NCI-H510A (cell line): ENCODE measurements at regions not wholly inside any gene's neighbourhood (a gene's known extent, or its start where the extent isn't known, plus 50 kb on each side); places are given as distances from the start of the nearest gene placed in this dataset.
"Not testable (repeated sequence)": the region's sequence is repeated elsewhere in the genome, so short reads cannot be mapped to it uniquely, and the experiment has no call there.

Experiments
- DNase-seq: peaks from one replicate; lab custom pipeline; 2025; lab: John Stamatoyannopoulos, UW

GRCh38 chr1:192418552-192419285, 101.9 kb downstream of the RGS21 start:
- DNase-seq = no peak

- no peak for DNase-seq
Observed at GRCh38 chr1:192430644-192431043, 113.9 kb downstream of the RGS21 start.

DNA sequence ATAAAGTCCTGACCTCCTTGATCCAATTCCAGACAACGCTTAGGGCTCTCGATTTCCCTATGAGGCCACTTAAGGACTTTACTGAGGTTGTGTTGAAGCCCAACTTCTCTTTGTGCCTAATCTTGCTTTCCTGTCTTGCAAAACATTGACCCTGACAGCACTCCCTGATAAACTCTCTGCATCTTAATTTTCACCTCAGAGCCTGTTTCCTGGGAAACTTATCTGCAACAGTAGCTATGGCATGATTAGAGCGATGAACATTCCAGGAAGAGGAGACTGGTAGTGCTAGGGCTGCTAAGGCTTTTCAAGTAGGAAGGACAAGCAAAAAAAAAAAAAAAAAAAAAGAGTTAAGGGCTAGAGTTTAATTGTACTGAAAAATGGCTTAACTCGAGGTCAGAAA, 118.9 kb downstream of the RGS21 start:
- DNase-seq = no peak

DNA sequence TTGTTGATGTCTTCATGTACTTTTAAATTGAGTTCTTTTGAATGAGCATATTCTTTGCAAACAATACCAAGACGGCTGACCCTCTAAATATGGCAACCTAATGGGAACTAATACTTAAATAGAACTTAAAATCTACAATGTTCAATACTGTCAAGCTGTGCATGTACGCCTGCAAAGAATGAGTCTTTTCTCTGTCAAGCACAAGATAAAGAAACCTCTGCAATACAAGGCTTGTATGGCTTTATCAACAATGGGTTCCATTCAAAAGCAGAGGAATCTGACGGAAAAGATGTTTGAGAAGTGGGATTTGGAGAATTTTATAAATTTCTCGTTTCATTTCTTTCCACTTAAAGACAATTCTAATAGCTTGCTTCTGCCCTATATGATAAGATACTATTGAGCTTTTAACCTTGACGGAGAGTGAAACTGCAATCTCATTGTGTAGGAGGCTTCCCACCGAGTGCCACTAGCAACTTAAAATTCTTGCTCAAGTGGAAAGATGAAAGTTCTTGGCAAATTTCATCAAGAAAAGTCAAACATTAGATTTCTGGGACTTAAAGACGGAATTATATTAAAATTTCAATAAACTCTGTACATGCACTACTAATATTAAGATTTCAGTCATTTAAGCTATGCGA, 119.8 kb downstream of the RGS21 start:
- DNase-seq = no peak

GRCh38 chr1:192438737-192439136, 121.9 kb downstream of the RGS21 start:
- no peak for DNase-seq

GRCh38 chr1:192439373-192440025, 122.7 kb downstream of the RGS21 start:
- DNase-seq = no peak

DNA sequence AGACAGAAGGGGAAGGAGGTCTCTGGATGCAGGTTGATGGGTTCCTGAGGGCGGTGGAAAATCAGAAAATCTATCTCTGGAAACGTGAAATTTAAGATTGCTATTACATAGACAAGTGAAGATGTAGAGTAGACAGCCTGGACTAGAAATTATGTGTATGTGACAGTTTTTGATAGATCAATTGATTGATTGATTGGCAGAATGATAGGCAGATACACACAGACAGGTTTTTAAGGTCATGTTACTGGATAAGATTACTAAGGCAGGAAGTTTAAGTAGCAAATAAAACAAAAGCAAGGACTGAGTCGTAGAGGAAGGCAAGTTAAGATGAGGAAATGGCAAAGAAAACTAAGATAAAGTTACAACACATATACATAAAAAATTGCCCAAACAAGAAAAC, 124.7 kb downstream of the RGS21 start:
- DNase-seq = no peak

DNA sequence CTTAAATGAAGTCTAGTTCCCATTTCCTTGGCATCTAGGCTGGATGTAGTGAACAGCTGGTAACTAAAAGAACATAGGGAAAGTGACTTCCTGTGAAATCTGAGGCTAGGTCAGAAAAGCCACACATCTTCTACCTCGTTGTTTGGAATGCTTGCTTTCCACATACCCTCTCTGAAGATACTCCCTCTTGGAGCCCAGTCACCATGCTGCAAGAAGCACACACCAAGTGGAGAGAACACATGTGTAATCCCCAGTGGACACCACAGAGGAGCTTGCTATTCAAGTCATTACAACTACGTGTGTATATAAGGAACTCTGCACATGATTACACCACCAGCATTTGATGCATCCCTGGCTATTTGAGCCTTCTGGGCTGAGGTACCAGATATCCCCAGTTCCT, 125.9 kb downstream of the RGS21 start:
- no peak for DNase-seq

GRCh38 chr1:192443616-192444015, 126.8 kb downstream of the RGS21 start:
- no peak for DNase-seq

DNA sequence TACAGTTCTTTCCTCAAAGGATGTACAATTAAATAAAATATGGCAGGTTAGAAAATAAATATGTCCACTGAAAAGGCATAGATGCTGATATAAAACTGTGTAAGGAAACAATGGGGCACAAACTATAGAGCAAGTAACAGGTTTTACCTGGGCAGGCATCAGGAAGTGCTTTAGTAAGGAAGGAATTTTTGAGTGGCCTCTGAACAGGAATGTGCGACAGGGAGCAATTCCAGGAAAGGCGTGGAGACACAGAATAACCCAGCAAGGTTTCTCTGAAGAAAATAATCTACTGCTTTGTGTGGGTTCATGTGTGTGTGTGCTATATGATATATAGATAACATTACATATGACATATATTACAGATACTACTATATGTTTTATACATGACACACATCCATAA, 128.4 kb downstream of the RGS21 start:
- no peak for DNase-seq

DNA sequence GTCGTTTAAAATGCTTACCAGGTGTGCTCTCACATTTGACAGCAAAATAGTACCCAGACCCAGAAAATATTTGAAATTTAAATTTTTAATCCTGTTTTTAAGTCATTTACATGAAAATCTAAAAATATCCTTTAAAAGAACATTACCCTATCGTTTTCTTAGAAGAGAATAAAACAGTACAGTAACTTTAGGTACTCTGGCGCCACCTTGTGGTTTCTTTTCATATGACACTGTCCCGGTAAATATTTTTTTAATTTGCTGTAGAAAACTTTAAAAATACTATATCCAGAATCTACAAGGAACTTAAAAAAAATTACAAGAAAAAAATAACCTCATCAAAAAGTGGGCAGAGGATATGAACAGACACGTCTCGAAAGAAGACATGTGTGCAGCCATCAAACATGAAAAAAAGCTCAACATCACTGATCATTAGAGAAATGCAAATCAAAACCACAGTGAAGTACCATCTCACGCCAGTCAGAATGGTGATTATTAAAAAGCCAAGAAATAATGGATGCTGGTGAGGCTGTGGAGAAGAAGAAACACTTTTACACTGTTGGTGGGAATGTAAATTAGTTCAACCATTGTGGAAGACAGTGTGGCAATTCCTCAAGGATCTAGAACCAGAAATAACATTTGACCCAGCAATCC, 129.2 kb downstream of the RGS21 start:
- no peak for DNase-seq

DNA sequence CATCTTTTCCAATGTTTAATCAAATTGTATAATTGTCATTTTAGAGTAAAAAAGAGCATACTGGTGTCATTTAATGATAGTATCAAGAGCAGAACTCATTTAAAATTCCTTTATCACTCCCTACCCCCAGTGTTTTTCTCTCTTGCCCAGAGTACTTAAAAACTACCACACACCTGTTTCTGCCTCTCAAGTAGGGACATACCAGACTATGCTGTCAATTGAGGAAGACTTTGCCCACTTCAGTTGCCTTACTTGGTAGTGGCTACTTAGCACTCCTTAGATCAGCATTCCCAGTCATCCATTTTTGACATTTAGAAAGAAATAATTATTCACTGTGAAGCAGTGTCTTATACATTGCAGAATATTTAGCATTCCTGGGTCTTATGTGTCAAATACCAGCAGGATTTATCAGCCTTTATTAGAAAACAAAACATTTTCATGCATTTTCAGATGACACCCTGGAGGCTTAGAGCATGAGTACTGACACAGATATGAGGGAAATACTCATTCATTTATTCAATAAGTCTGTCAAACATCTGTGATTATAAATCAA, 127.5 kb upstream of the RGS1 start:
- no peak for DNase-seq

DNA sequence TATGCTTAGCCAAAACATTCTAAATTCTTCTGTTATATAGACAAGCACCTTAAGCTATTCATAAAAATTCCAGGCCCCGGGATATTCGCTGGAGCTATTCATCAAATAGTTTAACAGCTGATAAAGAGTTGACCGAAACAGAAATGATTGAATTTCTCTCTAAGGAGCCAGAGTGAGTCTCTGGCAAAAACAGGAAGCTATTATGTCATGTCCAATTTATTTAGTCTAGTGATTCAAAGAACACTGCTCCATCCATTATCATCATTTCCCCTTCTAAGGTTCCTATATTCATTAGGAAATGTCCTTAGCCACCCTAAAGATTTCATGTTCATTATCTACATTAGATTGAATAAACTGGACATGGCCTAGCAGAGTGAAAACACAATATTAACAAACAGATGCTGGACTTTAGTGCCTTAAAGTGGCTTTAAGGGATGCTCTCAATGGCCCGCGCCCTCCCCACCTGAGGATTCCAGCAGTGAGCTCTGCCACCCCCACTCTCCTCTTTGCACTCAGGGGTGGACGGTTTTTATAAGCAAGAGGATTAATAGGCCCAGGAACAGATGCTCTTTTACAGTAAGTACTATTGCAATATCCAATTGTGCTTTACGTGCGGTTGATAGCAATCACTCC, 122.1 kb upstream of the RGS1 start:
- DNase-seq = no peak

- DNase-seq = no peak
Observed at GRCh38 chr1:192459467-192459866, 116.1 kb upstream of the RGS1 start.

DNA sequence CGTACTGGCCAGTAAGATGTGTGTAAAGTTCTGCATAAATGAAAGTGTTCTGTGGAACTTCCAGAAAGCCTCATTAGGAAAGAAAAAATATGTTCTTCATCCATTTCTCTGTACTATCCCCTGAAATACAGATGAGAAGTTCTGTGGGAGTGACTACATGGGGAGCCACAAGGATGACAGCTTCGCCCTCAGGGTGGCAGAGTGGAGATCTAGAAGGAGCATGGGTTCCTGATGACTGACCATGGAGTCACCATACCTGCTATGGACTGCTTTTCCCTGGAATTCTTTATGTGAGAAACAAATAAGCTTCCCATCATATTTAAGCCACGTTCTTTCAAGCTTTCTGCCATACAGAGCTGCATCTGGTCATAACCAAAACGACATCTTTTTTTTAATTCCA, 113.9 kb upstream of the RGS1 start:
- DNase-seq = no peak

GRCh38 chr1:192462616-192463015, 113.0 kb upstream of the RGS1 start:
- no peak for DNase-seq

DNA sequence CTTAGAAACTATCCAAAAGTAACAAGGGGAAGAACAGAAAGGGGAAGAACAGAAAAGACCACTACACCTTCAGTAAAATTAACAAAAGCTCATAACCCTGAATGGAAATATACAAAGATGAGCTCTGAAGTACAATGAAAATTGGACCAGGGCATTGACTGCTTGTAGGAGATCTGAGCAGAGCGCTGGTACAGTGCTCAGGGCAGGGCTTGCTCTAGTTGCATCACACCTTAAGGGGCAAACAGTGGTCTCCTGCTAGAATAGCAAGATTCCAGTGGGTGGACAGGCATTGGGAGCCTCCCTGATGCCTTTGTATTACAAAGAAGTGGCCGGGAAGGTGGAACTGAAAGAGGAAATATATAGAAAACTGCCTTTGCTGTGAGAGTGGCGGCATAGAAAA, 111.9 kb upstream of the RGS1 start:
- DNase-seq = no peak

- DNase-seq = not testable (repeated sequence)
Observed at GRCh38 chr1:192465221-192465620, 110.4 kb upstream of the RGS1 start.

GRCh38 chr1:192474080-192474683, 101.4 kb upstream of the RGS1 start:
- DNase-seq = peak; percentile 11

DNA sequence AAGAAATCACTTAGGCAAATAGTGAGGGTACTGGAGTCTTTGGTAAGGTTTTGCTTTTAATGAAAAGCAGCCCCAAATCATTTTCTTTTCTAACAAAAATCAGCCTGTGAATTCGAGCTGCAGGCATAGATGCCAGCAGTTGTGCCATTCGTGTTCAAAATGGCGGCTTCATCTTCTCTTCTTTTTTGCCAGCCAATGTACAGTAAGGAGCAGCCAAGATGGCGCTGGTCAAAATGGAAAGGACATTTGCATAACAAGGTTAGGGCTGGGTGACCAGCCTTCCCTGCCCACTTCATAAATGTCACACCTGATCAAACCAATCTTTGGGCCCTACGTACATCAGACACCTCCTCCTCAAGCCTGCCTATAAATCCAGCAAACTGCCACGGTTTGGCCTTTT, 100.2 kb upstream of the RGS1 start:
- DNase-seq = no peak

- no peak for DNase-seq
Observed at GRCh38 chr1:192475970-192476369, 99.6 kb upstream of the RGS1 start.
